HFF-Myc (cell line): ENCODE measurements at regions not wholly inside any gene's neighbourhood (a gene's known extent, or its start where the extent isn't known, plus 50 kb on each side); places are given as distances from the start of the nearest gene placed in this dataset.

Experiments used
- DNase-seq: peaks from one replicate; pipeline ENCODE4 v3.0.0-alpha.2; 2011; ENCODE audit warnings: low read depth; ENCODE audit errors: extremely low read depth
- H3K4me3 ChIP-seq: replicated peaks from 2 replicates; pipeline ENCODE4 v1.5.1; 2011; ENCODE audit warnings: low read depth, mild to moderate bottlenecking, control low read depth, low read length
- TF ChIP-seq, protein P1 (sequence below): IDR thresholded peaks from 2 replicates; pipeline ENCODE4 v1.5.1; 2012; ENCODE audit warnings: mild to moderate bottlenecking, low read depth, low read length, control low read depth; ENCODE audit errors: missing control alignments

DNA sequence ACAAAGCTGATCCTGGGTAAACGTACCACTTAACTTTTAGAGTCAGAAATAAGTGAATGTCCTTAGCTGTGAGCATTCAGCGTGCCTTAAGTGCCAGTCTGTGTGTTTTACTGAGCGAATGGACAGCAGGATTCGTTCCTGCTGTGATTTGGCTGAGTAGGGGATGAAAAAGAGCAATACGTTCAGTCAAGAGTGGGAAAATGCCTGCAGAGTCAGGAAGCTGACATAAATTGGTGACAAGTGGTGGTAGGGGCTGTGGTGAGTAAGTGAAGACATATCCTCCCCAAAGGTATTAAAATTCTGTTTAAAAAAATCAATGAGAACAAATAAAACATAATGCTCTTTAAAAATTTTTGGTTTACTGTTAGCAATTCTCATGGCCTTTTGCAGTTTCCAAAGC, 56.6 kb upstream of the TNIP3 start:
- TF ChIP-seq, protein P1, sequence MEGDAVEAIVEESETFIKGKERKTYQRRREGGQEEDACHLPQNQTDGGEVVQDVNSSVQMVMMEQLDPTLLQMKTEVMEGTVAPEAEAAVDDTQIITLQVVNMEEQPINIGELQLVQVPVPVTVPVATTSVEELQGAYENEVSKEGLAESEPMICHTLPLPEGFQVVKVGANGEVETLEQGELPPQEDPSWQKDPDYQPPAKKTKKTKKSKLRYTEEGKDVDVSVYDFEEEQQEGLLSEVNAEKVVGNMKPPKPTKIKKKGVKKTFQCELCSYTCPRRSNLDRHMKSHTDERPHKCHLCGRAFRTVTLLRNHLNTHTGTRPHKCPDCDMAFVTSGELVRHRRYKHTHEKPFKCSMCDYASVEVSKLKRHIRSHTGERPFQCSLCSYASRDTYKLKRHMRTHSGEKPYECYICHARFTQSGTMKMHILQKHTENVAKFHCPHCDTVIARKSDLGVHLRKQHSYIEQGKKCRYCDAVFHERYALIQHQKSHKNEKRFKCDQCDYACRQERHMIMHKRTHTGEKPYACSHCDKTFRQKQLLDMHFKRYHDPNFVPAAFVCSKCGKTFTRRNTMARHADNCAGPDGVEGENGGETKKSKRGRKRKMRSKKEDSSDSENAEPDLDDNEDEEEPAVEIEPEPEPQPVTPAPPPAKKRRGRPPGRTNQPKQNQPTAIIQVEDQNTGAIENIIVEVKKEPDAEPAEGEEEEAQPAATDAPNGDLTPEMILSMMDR = no peak
- no peak for DNase-seq
- H3K4me3 ChIP-seq = no peak overlapping the region

DNA sequence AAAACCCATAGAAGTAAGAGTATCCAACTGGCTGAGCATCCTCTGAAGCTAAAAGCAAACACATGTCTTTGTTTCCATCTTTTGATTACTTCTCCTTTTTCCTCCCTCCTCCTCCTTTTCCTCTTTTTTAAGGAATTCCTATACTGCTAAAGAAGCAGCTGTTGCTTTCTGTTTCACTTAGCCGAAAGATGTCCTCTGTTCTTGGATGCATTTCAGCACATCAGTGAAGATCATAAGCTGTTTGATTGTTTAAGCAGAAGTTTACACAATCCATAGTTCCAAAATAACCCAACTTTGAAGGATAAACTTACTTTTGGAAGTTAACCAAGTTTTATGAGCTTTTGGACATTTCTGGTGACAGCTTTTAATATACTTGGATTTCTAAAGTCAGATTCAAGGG, 55.1 kb upstream of the TNIP3 start:
- TF ChIP-seq, protein P1 = no peak
- DNase-seq = no peak
- H3K4me3 ChIP-seq = no peak overlapping the region

DNA sequence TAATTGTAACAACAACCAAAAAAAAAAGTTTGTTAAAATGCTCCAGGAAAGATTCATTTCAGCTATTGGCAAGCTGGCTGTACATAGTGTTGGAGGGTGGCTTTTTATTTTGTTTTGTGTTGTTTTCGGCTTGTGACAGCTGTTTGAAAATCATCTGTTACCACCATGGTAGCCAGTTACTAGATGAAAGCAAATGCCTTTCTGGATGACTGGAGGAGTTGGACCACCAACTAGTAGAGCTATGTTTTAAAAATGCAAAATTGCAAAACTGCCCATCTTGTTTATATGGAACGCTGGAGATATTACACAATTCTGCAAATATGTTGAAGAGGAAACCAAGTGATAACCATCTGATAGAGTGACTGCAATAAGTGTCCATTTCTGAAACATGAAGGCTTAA, 53.2 kb upstream of the TNIP3 start:
- TF ChIP-seq, protein P1 = no peak
- no peak overlapping the region for H3K4me3 ChIP-seq
- DNase-seq = no peak

DNA sequence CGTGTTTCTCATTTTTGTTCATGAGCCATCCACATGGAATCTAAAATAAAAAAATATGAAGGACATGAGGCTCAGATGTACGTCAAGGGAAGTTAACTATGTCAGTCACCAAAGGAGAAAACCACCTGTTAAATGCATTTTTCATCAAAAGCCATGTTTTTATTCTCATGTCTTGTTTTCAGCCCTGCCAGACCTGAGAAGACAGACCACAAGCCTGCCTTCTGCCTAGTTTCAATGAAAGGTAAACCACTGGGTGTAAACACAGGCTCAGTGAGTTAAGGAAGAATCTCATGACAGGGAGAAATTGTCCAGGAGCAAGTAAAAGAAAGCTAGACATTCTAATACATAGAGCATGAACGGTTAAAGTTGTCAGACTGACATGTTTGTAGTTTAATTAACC, 52.3 kb upstream of the TNIP3 start:
- DNase-seq = no peak
- TF ChIP-seq, protein P1 = no peak
- H3K4me3 ChIP-seq = no peak overlapping the region

DNA sequence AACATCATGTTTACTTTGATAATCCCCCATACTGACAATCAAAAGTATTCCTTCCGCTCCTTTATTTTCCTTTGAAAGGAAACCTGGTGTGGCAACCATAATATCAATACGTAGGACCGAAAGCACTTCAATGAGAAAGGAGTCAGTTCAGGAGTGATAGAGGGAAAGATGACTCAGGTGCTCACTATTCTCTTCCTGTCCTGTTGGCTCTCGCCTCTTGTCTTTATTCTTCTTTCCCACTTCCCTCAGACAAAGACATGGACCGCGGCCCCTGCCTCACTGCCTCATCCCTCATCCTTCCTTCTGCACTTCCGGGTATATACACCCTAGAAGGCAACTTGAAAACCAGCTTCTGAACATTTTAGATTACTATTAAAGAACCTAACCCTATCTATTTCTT, 49.8 kb upstream of the TNIP3 start:
- TF ChIP-seq, protein P1 = no peak
- DNase-seq = no peak
- no peak overlapping the region for H3K4me3 ChIP-seq
